GM12874 (cell line): ENCODE measurements at regions not wholly inside any gene's neighbourhood (a gene's known extent, or its start where the extent isn't known, plus 50 kb on each side); places are given as distances from the start of the nearest gene placed in this dataset.
A peak's percentile ranks its signal among the peaks of the same experiment; 100 is the strongest.

Source experiments
- TF ChIP-seq, protein P1 (sequence below): IDR thresholded peaks from 2 replicates; pipeline ENCODE4 v1.5.1; 2011; ENCODE audit warnings: low read depth, mild to moderate bottlenecking, control low read depth, low read length, moderate library complexity; ENCODE audit not compliant: insufficient read depth

DNA sequence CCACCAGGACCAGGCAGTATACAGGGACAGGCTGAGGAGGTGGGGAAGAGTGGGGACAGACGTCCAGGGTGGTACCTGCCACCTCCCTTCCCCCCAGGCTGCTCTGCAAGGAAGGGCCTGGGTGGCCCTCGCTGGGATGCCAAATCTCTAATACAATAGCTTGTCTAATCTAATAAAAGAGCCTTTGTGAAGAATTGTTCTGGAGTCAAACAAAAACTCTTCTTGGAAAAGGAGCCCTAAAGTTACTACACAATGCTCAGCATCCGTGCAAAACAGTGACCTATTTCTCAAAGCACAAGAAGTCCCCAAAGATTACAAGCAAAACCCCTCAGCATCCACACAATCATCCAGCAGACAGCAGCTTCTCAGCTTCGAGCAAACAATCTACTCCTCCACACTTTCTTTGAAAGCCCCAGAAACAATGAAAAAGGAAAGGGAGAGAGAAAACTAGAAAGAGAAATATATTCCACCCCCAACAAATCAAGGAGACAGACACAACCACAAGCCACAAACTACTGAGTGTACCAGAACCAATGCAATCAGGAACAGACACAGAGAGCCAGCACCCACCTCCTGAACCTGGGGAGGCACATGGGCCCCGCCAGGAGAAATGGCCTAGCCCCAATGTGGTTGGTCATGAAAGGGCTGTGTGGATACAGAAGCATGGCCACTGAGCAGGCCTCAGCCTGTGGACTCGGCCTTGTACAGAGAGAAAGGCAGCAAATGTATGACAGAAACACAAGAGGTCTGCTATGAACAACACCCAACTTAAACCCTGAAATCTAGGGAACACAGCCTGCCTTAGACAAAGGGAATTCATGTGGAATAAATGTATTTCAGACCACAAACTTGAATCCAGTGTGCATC, 177.1 kb upstream of the CHRNA7 start:
- TF ChIP-seq, protein P1, sequence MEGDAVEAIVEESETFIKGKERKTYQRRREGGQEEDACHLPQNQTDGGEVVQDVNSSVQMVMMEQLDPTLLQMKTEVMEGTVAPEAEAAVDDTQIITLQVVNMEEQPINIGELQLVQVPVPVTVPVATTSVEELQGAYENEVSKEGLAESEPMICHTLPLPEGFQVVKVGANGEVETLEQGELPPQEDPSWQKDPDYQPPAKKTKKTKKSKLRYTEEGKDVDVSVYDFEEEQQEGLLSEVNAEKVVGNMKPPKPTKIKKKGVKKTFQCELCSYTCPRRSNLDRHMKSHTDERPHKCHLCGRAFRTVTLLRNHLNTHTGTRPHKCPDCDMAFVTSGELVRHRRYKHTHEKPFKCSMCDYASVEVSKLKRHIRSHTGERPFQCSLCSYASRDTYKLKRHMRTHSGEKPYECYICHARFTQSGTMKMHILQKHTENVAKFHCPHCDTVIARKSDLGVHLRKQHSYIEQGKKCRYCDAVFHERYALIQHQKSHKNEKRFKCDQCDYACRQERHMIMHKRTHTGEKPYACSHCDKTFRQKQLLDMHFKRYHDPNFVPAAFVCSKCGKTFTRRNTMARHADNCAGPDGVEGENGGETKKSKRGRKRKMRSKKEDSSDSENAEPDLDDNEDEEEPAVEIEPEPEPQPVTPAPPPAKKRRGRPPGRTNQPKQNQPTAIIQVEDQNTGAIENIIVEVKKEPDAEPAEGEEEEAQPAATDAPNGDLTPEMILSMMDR: no peak

DNA sequence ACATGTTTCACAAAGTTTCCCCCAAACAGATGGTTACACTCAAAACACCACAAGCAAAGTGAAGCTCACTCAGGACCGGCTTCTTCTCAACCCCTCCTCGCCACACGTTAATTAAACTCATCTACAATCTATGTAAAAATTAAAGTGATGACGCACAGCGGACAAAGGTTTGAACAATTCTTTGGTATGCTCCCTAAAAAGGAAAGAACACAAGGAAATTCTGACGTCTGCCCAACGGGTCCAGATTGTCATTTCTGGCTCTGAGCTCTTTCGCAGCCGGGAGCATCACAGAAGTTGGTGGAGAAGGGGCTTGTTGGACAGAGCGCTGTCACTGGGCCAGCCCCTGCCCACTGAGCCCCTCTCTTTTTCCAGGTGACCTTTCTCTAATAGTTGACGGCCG, 173.7 kb upstream of the CHRNA7 start:
- TF ChIP-seq, protein P1: no peak

DNA sequence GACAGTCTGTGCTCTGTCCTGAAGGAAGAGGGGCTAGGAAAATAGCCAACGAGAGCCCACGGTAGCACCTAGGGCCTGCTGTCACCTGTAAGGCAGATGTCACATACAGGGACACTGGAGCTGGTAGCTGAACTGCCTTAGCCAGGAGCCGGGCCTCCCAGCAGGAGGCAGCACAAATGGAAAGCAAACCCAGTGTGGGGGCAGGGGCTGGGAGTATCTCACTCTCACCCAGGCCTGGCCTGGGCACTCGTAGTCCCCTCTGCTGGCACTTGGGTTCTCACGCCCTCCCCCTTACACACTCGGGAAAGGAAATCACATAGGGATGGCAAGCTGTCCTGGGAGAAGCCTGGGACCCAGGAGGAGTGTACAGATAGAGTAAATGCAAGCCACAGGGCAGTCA, 173.1 kb upstream of the CHRNA7 start:
- TF ChIP-seq, protein P1: no peak

DNA sequence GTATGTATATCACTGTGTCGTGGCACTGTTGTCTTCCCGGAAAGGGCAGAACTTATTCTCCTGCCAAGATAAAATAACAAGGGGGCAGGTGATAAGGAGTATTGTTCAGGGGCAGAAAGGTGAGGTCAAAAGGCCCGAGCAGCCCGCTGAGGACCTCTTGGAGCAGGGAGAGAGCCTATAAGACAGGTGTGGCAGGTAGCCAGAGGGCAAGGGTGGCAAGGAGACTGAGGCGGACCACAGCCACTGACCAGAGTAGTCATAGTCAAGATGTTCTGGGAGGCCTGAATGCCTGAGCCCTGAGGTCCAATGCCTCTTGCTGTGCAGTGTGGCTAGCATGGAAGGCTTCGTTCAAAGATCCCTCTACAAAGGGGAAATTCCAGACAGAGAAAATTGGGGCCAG, 172.3 kb upstream of the CHRNA7 start:
- TF ChIP-seq, protein P1: no peak

DNA sequence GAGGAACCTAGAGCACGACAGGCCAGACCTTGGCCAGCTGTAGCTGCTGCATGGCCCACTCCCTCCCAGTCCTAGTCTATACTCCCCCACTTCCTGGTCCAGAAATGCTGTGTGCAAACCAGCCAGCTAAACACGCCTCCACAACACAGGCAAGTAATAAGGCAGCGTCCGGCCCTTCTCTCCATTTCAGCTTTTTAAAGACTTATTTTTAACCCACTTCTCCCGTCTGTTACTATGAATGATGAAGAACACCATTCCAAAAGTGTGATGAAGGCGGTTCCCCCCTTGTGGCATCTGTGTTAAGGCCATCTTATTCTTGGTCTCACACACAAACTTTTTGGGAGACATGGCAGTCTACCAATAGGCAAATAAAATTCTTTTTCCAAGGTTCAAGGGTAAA, 164.1 kb upstream of the CHRNA7 start:
- TF ChIP-seq, protein P1: no peak

DNA sequence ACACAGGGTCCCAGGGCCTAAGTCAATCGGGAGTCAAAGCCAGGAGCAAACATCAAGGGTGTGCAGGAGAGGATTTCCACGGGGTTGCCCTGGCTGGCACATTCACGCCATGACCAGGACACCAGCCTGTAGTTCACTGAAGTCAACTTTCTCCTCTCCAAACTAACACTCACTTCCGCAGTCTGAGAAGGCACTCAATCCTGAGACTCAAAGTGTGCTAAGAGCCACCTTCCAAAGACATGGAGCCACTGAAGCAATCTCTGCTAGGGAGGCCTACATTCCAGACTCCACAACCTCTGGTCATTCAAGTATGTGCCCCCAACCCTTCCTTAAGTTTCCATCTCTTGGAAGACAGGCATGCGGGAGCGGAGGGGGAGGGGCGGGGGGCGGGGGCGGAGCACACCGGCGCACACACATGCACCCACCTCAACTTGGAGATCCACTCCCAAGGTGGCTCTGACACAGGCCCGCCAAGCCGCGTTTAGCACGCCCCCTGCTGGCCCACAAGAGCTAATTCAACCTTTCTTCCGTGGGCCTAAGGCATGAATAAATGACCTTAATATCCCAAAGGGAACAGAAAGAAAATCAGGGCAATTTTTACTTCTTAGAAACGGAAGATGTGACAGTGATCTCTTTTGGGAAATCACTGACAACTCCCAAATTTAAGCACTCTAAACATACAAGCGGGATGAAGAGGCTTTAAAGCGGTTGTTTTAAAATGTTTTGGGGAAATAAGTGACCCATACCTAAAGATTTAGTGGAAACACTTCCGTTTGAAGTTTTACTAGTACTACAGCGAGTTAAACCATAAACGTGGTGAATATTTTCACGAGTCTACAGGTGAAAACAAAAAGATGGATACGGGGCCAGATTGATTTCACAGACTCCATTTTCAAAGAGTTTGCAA, 162.5 kb upstream of the CHRNA7 start:
- TF ChIP-seq, protein P1: peak; percentile 82

DNA sequence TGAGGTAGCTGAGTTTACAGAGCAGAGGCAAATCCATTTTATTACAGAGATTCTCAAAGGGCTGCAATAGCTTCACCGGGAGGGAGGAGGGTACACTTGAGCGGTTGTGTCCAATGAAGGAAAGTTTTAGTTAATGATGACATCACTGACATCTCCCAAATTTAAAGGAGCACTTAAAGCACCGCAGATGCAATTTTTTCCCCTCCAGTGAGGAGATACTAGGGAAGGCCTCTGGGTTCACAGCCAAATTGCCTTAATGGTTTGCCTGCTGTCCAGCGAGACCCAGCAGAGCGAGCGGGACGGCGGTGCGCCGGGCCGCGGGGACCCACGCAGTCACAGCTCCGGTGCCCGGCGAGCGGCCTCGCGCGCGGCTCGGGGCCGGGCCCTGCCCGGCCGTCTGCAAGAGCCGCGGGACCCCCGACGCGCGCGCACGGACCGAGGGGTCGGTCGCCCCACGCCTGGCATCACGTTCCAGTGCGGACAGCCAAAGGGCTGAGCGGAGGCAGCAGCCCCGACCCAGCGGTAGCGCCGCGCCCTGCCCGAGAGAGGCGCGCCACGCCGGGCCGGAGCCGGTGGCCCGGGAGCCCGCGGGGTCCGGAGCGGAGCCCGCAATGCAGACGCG, 160.5 kb upstream of the CHRNA7 start:
- TF ChIP-seq, protein P1: no peak
